Ovary (tissue), 3 donors: ENCODE measurements at regions not wholly inside any gene's neighbourhood (a gene's known extent, or its start where the extent isn't known, plus 50 kb on each side); places are given as distances from the start of the nearest gene placed in this dataset.

Source experiments
- CTCF ChIP-seq, 3 donors: fragments of 450-650 bp in 2 of 3; fragments of 200-600 bp in 1 of 3; IDR thresholded peaks; one replicate each; pipeline versions ENCODE4 v1.5.1 to v1.8.0; 2016 to 2022; ENCODE audit warnings: antibody characterized with exemption in 3 of 3, mild to moderate bottlenecking in 1 of 3
- EP300 ChIP-seq: sonication (generic); formaldehyde crosslinking; IDR thresholded peaks from one replicate; pipeline ENCODE4 v1.6.1; 2017; ENCODE audit warnings: antibody characterized with exemption
- donor health status: DM: no; HTN: no; CAD: no.

- no peak for TF ChIP-seq CTCF (IDR thresholded peaks at IDR 0.05)
- no peak for TF ChIP-seq EP300
Measured at GRCh38 chr6:27810768-27811450, 101.3 kb downstream of the OR2B2 start.
